ENCODE measurements at regions not wholly inside any gene's neighbourhood (a gene's known extent, or its start where the extent isn't known, plus 50 kb on each side); places are given as distances from the start of the nearest gene placed in this dataset.

DNA sequence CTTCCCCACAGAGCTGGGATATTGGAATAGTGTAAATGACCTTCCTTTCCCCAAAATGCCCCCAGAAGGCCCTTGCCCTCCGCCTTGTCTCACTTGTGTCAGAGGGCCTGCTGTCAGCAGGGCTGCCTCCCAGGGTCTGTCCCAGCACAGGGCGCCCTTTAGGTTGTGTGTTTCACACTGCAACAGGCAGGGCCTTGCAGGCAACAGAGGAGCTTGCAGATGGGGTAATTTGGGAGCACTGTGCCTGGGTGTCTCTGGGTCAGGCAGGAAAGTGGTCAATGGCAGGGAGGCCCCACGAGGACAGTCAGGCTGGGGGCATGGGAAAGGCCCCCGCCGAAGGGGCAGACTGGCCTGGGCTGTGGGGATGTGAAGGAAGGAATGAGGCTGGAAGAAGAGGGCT, 130.7 kb downstream of the ASB1 start:
- no peak overlapping the region for H3K4me3 Mint-ChIP-seq (ENCODE audit: low read depth)
- peaks cover 4% of the 10 kb centered on the region for H3K9me3 Mint-ChIP-seq
- H3K27ac Mint-ChIP-seq = no peak overlapping the region
- no peaks in the 10 kb centered on the region for H3K36me3 Mint-ChIP-seq (ENCODE audit: low read depth)
- no peak for DNase-seq (ENCODE audit: low spot score)
- no peaks in the 10 kb centered on the region for H3K27me3 Mint-ChIP-seq (ENCODE audit: low read depth)
- intact Hi-C loops (cut with micrococcal nuclease) = no loop called here
- no peaks in the 10 kb centered on the region for H3K4me1 Mint-ChIP-seq (ENCODE audit: low read depth)

DNA sequence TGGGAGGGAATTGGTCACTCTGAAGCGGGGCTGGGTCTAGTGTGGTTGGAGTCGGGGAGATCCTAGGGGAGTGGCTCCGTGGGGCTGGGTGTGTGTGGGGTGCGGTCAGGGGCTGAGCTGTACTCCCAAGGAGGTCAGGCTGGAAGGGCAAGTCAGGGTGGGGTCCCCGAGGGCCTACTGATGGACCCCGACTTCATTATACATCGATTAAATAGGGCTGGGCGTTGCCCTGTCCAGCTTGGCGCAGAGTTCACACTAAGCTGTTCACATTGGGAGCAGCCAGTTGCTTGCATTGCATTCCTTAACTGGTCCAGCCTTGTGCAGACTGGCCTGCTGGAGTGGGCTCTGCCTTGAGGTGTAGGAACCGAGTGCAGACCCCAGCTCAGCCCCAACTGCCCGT, 131.2 kb downstream of the ASB1 start:
- no peaks in the 10 kb centered on the region for H3K36me3 Mint-ChIP-seq (ENCODE audit: low read depth)
- DNase-seq (ENCODE audit: low spot score) = no peak
- intact Hi-C loops (cut with micrococcal nuclease) = no loop called here
- no peaks in the 10 kb centered on the region for H3K27me3 Mint-ChIP-seq (ENCODE audit: low read depth)
- H3K9me3 Mint-ChIP-seq = peaks cover 3% of the 10 kb centered on the region
- H3K4me3 Mint-ChIP-seq (ENCODE audit: low read depth) = no peak overlapping the region
- H3K27ac Mint-ChIP-seq = no peak overlapping the region
- H3K4me1 Mint-ChIP-seq (ENCODE audit: low read depth) = no peaks in the 10 kb centered on the region

- DNase-seq (ENCODE audit: low spot score) = no peak
- no peak overlapping the region for H3K4me3 Mint-ChIP-seq (ENCODE audit: low read depth)
- no peaks in the 10 kb centered on the region for H3K4me1 Mint-ChIP-seq (ENCODE audit: low read depth)
- no peaks in the 10 kb centered on the region for H3K27me3 Mint-ChIP-seq (ENCODE audit: low read depth)
- H3K27ac Mint-ChIP-seq = no peak overlapping the region
- intact Hi-C loops (cut with micrococcal nuclease) = no loop called here
- no peaks in the 10 kb centered on the region for H3K9me3 Mint-ChIP-seq
- no peaks in the 10 kb centered on the region for H3K36me3 Mint-ChIP-seq (ENCODE audit: low read depth)
These were observed 131.9 kb downstream of the ASB1 start for GRCh38 chr2:238558456-238559099.

DNA sequence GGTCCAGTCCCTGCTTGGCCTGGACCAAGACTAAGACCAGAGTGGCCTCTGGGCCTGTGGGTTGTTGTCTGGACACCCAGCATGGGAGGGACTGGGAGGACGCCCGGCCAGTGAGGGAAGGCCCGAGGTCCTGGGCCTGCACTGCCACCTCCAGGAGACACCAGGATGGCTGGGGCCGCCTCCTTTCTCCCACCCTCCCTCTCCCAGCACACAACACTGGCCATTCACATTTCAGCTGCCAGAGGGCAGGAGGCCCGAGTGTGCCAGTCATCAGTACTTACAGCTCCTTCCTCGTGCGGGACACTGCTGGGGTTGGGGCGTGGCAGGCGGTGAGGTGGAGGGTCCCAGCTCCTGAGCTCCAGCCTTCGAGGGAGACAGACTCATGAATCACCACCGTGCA, 133.5 kb downstream of the ASB1 start:
- Mint-ChIP-seq H3K27me3 (ENCODE audit: low read depth) (no peaks in the 10 kb centered on the region), H3K9me3 (no peaks in the 10 kb centered on the region), H3K27ac (no peak overlapping the region), H3K36me3 (ENCODE audit: low read depth) (no peaks in the 10 kb centered on the region), H3K4me3 (ENCODE audit: low read depth) (no peak overlapping the region), H3K4me1 (ENCODE audit: low read depth) (no peaks in the 10 kb centered on the region)
- intact Hi-C loops (cut with micrococcal nuclease) = no loop called here
- no peak for DNase-seq (ENCODE audit: low spot score)

DNA sequence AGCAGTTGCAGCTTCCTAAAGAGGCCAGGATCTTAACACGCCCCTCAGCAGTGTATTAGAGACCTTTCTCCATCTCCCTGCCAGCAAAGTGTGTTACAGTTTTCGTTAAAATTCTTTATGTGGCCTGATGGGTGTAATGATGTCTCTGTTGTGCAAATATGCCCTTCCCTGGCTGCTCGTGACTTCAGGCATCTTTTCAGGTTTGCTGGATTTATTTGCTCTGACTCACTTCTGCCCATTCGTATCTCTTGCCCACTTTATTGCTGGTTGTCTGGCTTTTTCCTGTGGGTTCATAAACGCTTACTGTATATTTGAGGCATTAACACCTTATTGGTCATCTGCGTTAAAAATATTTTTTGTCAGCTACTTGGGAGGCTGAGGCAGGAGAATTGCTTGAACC, 134.5 kb downstream of the ASB1 start:
- Mint-ChIP-seq H3K27me3 (ENCODE audit: low read depth) (no peaks in the 10 kb centered on the region), H3K36me3 (ENCODE audit: low read depth) (no peaks in the 10 kb centered on the region), H3K27ac (no peak overlapping the region), H3K9me3 (no peaks in the 10 kb centered on the region), H3K4me3 (ENCODE audit: low read depth) (no peak overlapping the region), H3K4me1 (ENCODE audit: low read depth) (no peaks in the 10 kb centered on the region)
- DNase-seq (ENCODE audit: low spot score) = no peak
- intact Hi-C loops (cut with micrococcal nuclease) = no loop called here

DNA sequence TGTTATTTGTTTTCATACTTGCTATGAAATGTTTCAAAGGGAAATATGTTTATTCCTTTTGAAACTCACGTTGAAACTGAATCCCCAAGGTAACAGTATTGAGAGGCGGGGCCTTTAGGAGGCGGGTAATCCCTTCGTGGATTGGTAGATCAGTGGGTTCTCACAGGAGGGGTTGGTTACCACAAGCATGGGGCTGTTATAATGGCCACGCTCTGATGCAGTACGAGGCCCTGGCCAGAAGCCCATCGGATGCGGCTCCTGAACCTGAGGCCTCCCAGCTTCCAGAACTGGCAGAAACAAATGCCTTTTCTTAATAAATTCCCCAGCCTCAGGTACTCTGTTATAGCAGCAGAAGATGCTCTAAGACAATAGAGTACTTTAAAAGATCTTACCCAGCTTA, 135.7 kb downstream of the ASB1 start:
- intact Hi-C loops (cut with micrococcal nuclease) = no loop called here
- no peak overlapping the region for H3K27ac Mint-ChIP-seq
- no peaks in the 10 kb centered on the region for H3K4me1 Mint-ChIP-seq (ENCODE audit: low read depth)
- no peak overlapping the region for H3K4me3 Mint-ChIP-seq (ENCODE audit: low read depth)
- no peak for DNase-seq (ENCODE audit: low spot score)
- no peaks in the 10 kb centered on the region for H3K27me3 Mint-ChIP-seq (ENCODE audit: low read depth)
- H3K9me3 Mint-ChIP-seq = no peaks in the 10 kb centered on the region
- H3K36me3 Mint-ChIP-seq (ENCODE audit: low read depth) = no peaks in the 10 kb centered on the region

DNA sequence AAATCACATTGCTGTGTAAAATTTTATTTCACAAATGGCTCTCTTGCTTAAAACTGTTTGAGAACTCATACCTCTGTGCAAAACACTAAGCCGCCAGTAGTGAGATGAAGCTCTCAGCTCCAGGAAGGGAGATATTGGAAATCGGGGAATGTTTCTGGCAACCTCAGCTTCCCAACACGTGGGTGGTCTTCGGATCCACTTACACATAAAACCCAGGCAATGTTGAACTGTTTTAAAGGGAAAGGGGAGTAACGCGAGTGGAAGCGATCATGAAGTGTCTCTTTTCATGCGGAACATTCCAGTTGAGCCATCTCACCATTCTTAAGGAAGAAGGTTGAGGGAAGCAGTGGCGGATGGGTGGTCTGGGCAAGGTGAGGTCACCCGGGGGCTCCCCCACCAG, 136.8 kb downstream of the ASB1 start:
- H3K4me1 Mint-ChIP-seq (ENCODE audit: low read depth) = no peaks in the 10 kb centered on the region
- no peaks in the 10 kb centered on the region for H3K36me3 Mint-ChIP-seq (ENCODE audit: low read depth)
- no peak overlapping the region for H3K4me3 Mint-ChIP-seq (ENCODE audit: low read depth)
- no peak for DNase-seq (ENCODE audit: low spot score)
- no peaks in the 10 kb centered on the region for H3K27me3 Mint-ChIP-seq (ENCODE audit: low read depth)
- H3K9me3 Mint-ChIP-seq = no peaks in the 10 kb centered on the region
- H3K27ac Mint-ChIP-seq = no peak overlapping the region
- intact Hi-C loops (cut with micrococcal nuclease) = no loop called here

GRCh38 chr2:238564286-238564920, 137.7 kb downstream of the ASB1 start:
- DNase-seq (ENCODE audit: low spot score) = no peak
- Mint-ChIP-seq H3K36me3 (ENCODE audit: low read depth) (no peaks in the 10 kb centered on the region), H3K27me3 (ENCODE audit: low read depth) (no peaks in the 10 kb centered on the region), H3K27ac (no peak overlapping the region), H3K4me1 (ENCODE audit: low read depth) (no peaks in the 10 kb centered on the region), H3K4me3 (ENCODE audit: low read depth) (no peak overlapping the region), H3K9me3 (no peaks in the 10 kb centered on the region)
- intact Hi-C loops (cut with micrococcal nuclease) = no loop called here

DNA sequence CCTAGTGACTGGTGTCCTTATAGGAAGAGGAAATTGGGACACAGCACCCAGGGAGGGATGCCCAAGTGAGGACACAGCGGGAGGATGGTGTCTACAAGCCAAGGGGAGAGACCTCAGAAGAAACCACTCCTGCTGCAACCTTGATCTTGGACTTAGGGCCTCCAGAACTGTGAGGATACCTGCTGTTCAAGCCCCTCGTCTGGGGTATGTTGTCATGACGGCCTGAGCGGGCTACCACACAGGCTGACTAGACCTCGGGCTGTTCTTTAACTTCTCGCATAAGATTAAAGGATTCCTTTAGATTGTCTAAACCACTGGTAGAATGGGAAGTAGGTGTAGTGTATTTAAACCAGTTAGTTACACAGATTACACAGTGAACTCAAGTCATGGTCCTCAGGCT, 138.3 kb downstream of the ASB1 start:
- Mint-ChIP-seq H3K27me3 (ENCODE audit: low read depth) (no peaks in the 10 kb centered on the region), H3K27ac (no peak overlapping the region), H3K4me3 (ENCODE audit: low read depth) (no peak overlapping the region), H3K4me1 (ENCODE audit: low read depth) (no peaks in the 10 kb centered on the region), H3K36me3 (ENCODE audit: low read depth) (no peaks in the 10 kb centered on the region), H3K9me3 (no peaks in the 10 kb centered on the region)
- intact Hi-C loops (cut with micrococcal nuclease) = no loop called here
- DNase-seq (ENCODE audit: low spot score) = no peak

DNA sequence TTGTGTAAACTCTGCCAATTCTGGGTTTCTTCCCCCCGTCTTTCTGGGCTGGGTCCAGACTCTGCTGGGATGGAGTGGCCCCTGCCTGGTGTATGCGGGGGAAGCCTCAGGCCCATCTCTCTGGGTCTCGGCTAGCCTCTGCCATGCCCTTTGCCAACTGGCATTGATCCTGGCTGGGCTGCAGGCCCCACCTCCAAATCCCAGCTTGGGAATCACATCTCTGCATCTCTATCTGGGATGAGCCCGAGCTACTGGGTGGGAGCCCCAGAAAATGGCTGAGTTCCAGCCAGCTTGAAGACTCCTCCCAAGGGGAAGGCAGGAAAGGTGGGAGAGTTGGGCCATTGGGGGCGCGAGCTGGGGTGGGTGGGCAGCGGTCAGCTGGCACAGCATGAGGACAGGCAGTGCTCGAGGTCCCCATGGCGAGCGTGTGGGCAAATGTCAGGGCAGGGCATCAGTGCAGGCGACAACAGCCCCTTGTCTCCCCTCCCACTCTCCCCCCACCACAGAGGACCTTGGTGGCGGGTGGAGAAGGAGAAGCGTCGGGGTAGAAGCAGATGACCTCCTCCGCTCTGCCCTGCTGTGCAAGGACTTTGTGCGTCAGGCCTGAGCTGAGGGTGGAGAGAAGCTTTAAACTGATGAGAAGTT, 139.4 kb downstream of the ASB1 start:
- H3K36me3 Mint-ChIP-seq (ENCODE audit: low read depth) = no peaks in the 10 kb centered on the region

DNA sequence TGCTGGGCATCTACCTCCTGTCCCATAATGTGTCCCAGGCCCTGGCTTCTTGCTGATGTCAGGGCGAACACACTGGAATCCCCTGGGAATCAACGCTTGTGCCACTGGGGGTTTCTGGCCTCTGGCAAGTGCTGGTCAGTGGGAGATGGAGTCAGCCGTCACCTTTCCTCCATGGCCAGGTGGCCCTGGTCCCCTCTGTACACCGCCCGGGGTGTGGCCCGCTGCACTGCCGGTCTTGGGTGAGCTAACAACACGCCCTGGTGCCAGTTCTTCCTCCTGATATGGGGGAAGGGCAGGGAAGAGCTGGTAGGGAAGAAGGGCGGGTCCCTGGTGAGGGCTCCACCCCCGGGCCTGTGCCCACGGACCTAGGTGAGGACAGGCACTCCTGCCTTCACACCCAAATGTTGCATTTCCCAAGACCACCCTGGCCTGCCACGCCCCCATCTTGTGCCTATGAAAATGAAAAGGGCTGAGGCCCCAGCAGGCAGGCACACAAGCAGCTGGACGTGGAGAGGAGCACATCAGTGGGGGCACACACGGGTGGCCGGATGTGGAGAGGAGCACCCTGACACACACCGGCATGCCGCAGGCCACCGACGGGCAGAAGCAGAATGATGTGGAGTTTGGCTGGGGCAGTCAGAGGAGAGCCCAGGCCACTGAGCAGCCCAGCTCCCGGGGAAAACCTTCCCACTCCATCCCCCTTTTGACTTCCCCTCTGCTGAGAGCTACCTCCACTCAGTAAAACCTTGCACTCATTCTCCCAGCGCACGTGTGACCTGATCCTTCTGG, 140.5 kb downstream of the ASB1 start:
- no peak overlapping the region for H3K4me3 Mint-ChIP-seq (ENCODE audit: low read depth)
- H3K27ac Mint-ChIP-seq = no peak overlapping the region
- intact Hi-C loops (cut with micrococcal nuclease) = no loop called here
- no peaks in the 10 kb centered on the region for H3K27me3 Mint-ChIP-seq (ENCODE audit: low read depth)
- H3K4me1 Mint-ChIP-seq (ENCODE audit: low read depth) = no peaks in the 10 kb centered on the region
- no peaks in the 10 kb centered on the region for H3K36me3 Mint-ChIP-seq (ENCODE audit: low read depth)
- no peaks in the 10 kb centered on the region for H3K9me3 Mint-ChIP-seq
- DNase-seq (ENCODE audit: low spot score) = no peak

More for the DNA sequence above, 139.4 kb downstream of the ASB1 start:
- Mint-ChIP-seq H3K4me3 (ENCODE audit: low read depth) (no peak overlapping the region), H3K27ac (no peak overlapping the region), H3K27me3 (ENCODE audit: low read depth) (no peaks in the 10 kb centered on the region), H3K4me1 (ENCODE audit: low read depth) (no peaks in the 10 kb centered on the region), H3K9me3 (no peaks in the 10 kb centered on the region)
- DNase-seq (ENCODE audit: low spot score) = no peak
- intact Hi-C loops (cut with micrococcal nuclease) = no loop called here

- no peak overlapping the region for H3K4me3 Mint-ChIP-seq (ENCODE audit: low read depth)
- no peaks in the 10 kb centered on the region for H3K4me1 Mint-ChIP-seq (ENCODE audit: low read depth)
- no peaks in the 10 kb centered on the region for H3K27me3 Mint-ChIP-seq (ENCODE audit: low read depth)
- no peaks in the 10 kb centered on the region for H3K9me3 Mint-ChIP-seq
- no peak for DNase-seq (ENCODE audit: low spot score)
- intact Hi-C loops (cut with micrococcal nuclease) = no loop called here
- no peak overlapping the region for H3K27ac Mint-ChIP-seq
- H3K36me3 Mint-ChIP-seq (ENCODE audit: low read depth) = no peaks in the 10 kb centered on the region
These were observed 141.3 kb downstream of the ASB1 start for GRCh38 chr2:238567996-238568395.

Data from activated T-helper 2 cell treated with anti-CD3 and anti-CD28 coated beads, Interferon-gamma antibody, Interleukin-2, Interleukin-4, amounts not matched to agents 10 μg/mL and 5 μg/mL and 100 μg/mL, durations not matched to agents 14 hours and 24 hours and 36 hours (primary cell).